Peyer's patch (tissue), 4 donors: ENCODE measurements at regions not wholly inside any gene's neighbourhood (a gene's known extent, or its start where the extent isn't known, plus 50 kb on each side); places are given as distances from the start of the nearest gene placed in this dataset.
"Not testable (repeated sequence)": the region's sequence is repeated elsewhere in the genome, so short reads cannot be mapped to it uniquely, and the experiment has no call there.

Experiments
- DNase-seq, 3 donors: peaks; one replicate each; pipeline ENCODE4 v3.0.0-alpha.2; 2017 to 2019
- H3K27ac ChIP-seq, 4 donors: fragments of 200-600 bp; sonication (generic); one replicate each; pipeline ENCODE4 v1.5.1; 2016 to 2019
- H3K27me3 ChIP-seq, 2 donors: fragments of 200-600 bp; sonication (generic); one replicate each; pipeline ENCODE4 v1.5.1; 2019
- H3K36me3 ChIP-seq, 3 donors: fragments of 200-600 bp; sonication (generic); one replicate each; pipeline ENCODE4 v1.5.1; 2016 to 2019
- H3K4me1 ChIP-seq, 4 donors: fragments of 200-600 bp; sonication (generic); one replicate each; pipeline ENCODE4 v1.5.1; 2016 to 2019
- H3K4me3 ChIP-seq, 4 donors: fragments of 200-600 bp; sonication (generic); 1 replicate in 3 of 4; 2 replicates in 1 of 4; pipeline ENCODE4 v1.5.1; 2016 to 2019; ENCODE audit warnings: mild to moderate bottlenecking in 1 of 4
- H3K9me3 ChIP-seq, 4 donors: fragments of 200-600 bp; sonication (generic); one replicate each; pipeline ENCODE4 v1.5.1; 2016 to 2019; ENCODE audit warnings: mild to moderate bottlenecking in 1 of 4
- POLR2A ChIP-seq, 2 donors: fragments of 450-650 bp; IDR thresholded peaks; one replicate each; pipeline ENCODE4 v1.5.1; 2017; ENCODE audit warnings: antibody characterized with exemption in 2 of 2, mild to moderate bottlenecking in 2 of 2, moderate library complexity in 2 of 2
- TF ChIP-seq, protein P1 (sequence below), 6 experiments: fragments of 450-650 bp in 4 of 6; fragments of 200-600 bp in 2 of 6; sonication (generic) in 1 of 6; IDR thresholded peaks; one replicate each; pipeline ENCODE4 v1.5.1; 2017 to 2019; ENCODE audit warnings: antibody characterized with exemption in 6 of 6, mild to moderate bottlenecking in 3 of 6, moderate library complexity in 1 of 6

DNA sequence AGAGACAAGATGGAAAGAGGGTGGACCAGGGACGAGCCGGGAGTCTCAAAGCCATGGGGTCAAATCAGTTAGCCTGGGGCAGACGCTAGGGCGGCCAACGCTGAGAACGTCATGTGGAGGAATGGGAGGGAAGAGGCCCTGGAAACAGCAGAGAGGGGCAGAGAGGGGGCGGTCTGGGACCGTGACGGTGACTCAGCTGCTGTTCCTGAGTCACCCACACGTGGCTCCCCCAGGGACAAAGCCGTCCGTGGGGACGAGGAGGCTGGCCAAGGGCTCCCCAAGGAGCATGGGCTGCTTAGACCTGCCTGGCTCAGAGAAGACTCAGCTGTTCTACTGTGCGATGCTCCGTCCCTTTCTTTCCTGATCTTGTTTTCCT lies 108.4 kb upstream of the LRPAP1 start:
- Histone ChIP-seq H3K27ac (no peak overlapping the region), H3K4me1 (no peaks in the 10 kb centered on the region), H3K4me3 (no peak overlapping the region), H3K9me3 (no peaks in the 10 kb centered on the region), H3K27me3 (no peaks in the 10 kb centered on the region), H3K36me3 (no peaks in the 10 kb centered on the region)
- DNase-seq, result no peak
- TF ChIP-seq, protein P1, sequence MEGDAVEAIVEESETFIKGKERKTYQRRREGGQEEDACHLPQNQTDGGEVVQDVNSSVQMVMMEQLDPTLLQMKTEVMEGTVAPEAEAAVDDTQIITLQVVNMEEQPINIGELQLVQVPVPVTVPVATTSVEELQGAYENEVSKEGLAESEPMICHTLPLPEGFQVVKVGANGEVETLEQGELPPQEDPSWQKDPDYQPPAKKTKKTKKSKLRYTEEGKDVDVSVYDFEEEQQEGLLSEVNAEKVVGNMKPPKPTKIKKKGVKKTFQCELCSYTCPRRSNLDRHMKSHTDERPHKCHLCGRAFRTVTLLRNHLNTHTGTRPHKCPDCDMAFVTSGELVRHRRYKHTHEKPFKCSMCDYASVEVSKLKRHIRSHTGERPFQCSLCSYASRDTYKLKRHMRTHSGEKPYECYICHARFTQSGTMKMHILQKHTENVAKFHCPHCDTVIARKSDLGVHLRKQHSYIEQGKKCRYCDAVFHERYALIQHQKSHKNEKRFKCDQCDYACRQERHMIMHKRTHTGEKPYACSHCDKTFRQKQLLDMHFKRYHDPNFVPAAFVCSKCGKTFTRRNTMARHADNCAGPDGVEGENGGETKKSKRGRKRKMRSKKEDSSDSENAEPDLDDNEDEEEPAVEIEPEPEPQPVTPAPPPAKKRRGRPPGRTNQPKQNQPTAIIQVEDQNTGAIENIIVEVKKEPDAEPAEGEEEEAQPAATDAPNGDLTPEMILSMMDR (IDR thresholded peaks at IDR 0.05), result no peak
- no peak for TF ChIP-seq POLR2A (IDR thresholded peaks at IDR 0.05)

DNA sequence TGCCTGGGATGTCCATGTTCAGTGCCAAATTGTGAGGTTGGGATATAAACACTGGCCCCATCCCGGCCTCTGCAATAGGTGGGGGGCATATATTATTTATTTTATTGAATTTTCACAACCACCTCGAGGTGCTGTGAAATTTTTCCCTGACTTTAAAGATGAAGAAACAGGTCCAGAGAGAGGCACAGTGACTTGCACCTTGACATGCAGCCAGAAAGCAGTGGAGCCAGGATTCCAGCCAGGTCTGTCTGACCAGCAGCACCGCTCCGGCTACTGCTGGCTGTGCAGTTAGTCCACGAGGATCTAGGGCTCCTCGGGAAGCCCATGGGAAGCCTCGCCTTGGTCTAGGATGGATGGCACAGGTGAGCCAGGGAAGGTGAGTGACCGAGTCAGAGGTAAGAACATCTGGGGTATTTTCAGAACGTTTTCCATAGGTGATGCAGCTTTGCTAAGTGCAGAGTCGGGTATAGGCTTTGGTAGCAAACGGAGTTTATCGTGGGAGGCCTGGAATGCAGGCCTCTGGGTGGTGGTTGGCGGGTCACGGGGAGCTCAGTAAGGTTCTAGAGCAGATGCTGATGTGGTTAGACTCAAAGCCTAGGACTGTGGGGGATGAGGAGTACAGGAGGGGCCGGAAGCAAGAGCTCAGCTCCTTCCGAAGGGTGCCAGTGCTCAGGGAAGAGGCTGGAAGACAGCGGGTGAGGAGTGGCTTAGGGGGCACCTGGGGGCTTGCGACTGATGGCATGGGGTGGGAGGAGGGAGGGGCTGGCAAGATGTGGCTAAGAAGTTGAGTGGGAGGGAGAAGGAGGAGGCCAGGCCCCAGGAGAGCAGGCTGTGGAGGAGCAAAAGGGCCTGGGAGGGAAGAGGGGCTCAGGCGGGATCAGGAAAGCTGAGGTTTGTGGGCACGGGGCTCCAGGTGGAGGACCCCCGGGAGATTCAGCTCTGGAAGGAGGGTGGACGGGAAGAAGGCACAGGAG lies 107.7 kb upstream of the LRPAP1 start:
- H3K27me3 ChIP-seq, result no peaks in the 10 kb centered on the region
- no peak overlapping the region for H3K4me3 ChIP-seq
- no peaks in the 10 kb centered on the region for H3K4me1 ChIP-seq
- TF ChIP-seq POLR2A (IDR thresholded peaks at IDR 0.05), result no peak
- TF ChIP-seq, protein P1 (IDR thresholded peaks at IDR 0.05), result no peak
- no peaks in the 10 kb centered on the region for H3K36me3 ChIP-seq
- H3K27ac ChIP-seq, result no peak overlapping the region
- H3K9me3 ChIP-seq, result no peaks in the 10 kb centered on the region
- no peak for DNase-seq

DNA sequence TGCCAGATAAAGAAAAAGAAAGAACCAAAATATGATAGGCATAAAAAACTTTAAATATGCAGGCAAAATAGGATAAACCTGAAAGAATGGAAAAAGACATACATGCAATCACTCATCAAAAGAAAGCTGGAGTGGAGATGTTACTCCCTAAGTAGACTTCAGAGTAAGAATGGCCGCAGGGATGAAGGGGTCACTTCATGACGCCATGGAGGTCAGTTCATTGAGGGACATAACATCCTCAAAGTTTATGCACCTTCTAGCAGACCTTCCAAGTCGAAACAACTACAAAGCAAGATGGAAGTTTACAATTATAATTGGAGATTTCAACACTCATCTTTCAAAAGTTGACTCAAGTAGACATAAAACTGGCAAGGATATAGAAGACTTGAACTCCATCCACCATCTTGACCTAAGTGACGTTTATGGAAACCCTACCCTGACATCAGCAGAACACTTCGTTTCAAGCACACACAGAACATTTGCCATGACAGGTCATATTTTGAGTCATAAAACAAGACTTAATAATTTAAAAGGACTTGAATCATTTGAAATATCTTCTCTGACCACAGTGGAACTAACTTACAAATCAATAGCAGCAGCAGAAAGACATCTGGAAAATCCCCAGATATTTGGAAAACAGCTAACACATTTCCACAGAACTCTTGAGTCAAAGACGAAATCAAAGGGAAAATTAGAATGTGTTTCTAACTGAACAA lies 106.0 kb upstream of the LRPAP1 start:
- H3K36me3 ChIP-seq, result no peaks in the 10 kb centered on the region
- no peaks in the 10 kb centered on the region for H3K27me3 ChIP-seq
- H3K4me3 ChIP-seq, result no peak overlapping the region
- DNase-seq, result no peak
- no peak overlapping the region for H3K27ac ChIP-seq
- H3K9me3 ChIP-seq, result no peaks in the 10 kb centered on the region
- no peak for TF ChIP-seq POLR2A (IDR thresholded peaks at IDR 0.05)
- TF ChIP-seq, protein P1 (IDR thresholded peaks at IDR 0.05), result no peak
- no peaks in the 10 kb centered on the region for H3K4me1 ChIP-seq

DNA sequence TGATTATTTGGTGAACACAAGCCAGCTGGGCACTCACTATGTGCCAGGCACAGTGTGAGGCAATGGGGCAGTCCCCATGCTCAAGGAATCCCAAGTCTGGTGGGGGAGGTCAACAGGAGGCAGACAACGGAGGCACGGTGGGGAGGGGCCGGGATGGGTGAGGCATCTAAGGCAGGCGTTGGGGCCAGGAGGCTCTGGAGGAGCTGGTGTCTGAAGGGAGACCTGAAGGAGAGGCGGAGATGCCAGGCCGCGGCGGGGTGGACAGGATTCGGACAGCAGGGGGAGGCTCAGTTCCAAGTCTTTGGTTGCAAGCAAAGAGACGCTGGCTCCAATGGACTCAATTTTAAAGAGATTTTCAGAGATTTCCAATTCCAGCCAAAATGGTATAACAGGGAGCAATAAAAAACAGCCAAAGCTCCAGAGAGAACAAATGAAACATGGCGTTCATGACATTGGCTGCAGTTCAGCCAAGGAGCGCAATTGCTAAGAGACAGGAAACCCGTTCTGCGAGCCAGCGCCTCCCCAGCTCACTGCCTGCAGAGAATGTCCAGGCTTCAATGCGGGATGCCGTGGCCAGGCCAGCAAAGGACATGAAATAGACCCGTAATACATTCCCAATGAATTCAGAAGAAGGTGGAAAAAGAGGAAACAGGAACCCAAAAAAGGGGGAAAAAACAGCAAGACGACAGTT lies 105.2 kb upstream of the LRPAP1 start:
- Histone ChIP-seq H3K4me3 (no peak overlapping the region), H3K4me1 (no peaks in the 10 kb centered on the region), H3K27ac (no peak overlapping the region), H3K27me3 (no peaks in the 10 kb centered on the region), H3K9me3 (no peaks in the 10 kb centered on the region), H3K36me3 (no peaks in the 10 kb centered on the region)
- peak in 1 of 3 donors; percentile 22 for DNase-seq
- no peak for TF ChIP-seq POLR2A (IDR thresholded peaks at IDR 0.05)
- TF ChIP-seq, protein P1 (IDR thresholded peaks at IDR 0.05), result no peak

DNA sequence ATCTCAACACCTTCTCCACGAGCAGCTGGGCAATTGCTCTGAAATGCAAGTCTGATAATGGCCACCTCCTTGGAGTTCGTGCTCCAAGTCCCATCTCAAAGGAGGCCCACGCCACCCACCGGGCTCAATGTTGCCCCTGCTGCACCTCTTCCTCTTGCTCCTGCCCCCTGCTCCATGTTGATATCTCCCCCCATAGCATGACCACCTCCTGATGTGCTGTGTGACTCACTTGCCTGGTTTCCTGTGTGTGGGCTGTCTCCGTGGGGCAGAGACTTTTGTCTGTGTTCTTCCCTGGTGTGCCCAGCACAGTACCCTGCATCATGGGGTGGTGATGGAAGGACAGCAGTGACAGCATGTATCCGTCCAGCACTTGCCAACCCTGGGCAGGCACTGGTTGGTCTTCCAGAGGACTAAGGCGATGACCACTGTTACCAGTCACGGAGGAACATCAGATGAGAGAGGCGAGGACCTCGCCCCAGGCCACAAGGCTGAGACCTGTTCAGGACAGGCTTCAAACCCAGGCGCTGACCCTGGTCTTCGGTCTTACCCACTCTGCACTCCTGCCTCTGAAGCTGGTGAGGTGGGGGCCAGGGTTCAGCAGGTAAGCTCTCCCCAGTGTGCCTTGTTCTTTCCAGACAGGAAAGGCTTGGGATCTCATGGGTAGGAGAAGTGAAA lies 104.6 kb upstream of the LRPAP1 start:
- peak in 1 of 3 donors; percentile 32 for DNase-seq
- Histone ChIP-seq H3K4me3 (no peak overlapping the region), H3K9me3 (no peaks in the 10 kb centered on the region), H3K27me3 (no peaks in the 10 kb centered on the region), H3K4me1 (no peaks in the 10 kb centered on the region), H3K36me3 (no peaks in the 10 kb centered on the region), H3K27ac (no peak overlapping the region)
- TF ChIP-seq POLR2A (IDR thresholded peaks at IDR 0.05), result no peak
- TF ChIP-seq, protein P1 (IDR thresholded peaks at IDR 0.05), result no peak

DNA sequence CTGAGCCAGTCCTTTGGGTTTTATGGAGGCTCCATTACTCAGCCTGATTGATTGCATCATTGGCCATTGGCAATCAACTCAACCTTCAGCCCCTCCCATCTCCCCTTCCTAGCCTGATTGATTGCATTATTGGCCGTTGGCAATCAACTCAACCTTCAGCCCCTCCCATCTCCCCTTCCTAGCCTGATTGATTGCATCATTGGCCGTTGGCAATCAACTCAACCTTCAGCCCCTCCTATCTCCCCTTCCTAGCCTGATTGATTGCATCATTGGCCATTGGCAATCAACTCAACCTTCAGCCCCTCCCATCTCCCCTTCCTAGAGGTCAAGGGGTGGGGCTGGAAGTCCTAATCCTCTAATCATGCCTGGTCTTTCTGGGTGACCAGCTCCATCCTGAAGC lies 103.8 kb upstream of the LRPAP1 start:
- not testable (repeated sequence) for H3K9me3 ChIP-seq, H3K4me3 ChIP-seq, H3K36me3 ChIP-seq, H3K27ac ChIP-seq, H3K4me1 ChIP-seq, H3K27me3 ChIP-seq, DNase-seq
